A549 (cell line): ENCODE measurements at regions not wholly inside any gene's neighbourhood (a gene's known extent, or its start where the extent isn't known, plus 50 kb on each side); places are given as distances from the start of the nearest gene placed in this dataset.
"Not testable (repeated sequence)": the region's sequence is repeated elsewhere in the genome, so short reads cannot be mapped to it uniquely, and the experiment has no call there.

Experiments used
- KDM1A ChIP-seq: fragments of 200-600 bp; sonication (generic); IDR thresholded peaks from 2 replicates; pipeline ENCODE4 v1.6.1; 2016; ENCODE audit warnings: low read depth, mild to moderate bottlenecking
- POLR2A ChIP-seq: IDR thresholded peaks from 2 replicates; pipeline ENCODE4 v1.6.1; 2012; ENCODE audit warnings: mild to moderate bottlenecking, low read length
- RNF2 ChIP-seq: fragments of 200-600 bp; sonication (generic); IDR thresholded peaks from 2 replicates; pipeline ENCODE4 v1.6.1; 2016; ENCODE audit warnings: low read depth, mild to moderate bottlenecking, antibody characterized with exemption, moderate library complexity, borderline replicate concordance
- TF ChIP-seq, protein P1 (sequence below): fragments of >200 bp; sonication (Bioruptor Twin); formaldehyde crosslinking; IDR thresholded peaks from 3 replicates; pipeline ENCODE4 v1.5.1; 2016

DNA sequence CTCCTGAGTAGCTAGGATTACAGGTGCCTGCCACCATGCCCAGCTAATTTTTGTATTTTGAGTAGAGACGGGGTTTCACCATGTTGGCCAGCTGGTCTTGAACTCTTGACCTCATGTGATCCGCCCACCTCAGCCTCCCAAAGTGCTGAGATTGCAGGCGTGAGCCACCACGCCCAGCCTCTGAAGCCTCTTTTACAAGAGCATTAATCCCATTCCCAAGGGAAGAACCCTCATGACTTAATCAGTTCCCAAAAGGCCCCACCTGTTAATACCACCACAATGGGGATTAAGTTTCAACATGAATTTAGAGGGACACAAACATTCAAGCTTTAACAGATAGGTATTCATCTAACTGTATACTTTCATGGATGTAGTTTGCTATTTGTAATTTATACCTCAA, 65.7 kb upstream of the CHST1 start:
- TF ChIP-seq KDM1A, RNF2, POLR2A: not testable (repeated sequence)
- TF ChIP-seq, protein P1, sequence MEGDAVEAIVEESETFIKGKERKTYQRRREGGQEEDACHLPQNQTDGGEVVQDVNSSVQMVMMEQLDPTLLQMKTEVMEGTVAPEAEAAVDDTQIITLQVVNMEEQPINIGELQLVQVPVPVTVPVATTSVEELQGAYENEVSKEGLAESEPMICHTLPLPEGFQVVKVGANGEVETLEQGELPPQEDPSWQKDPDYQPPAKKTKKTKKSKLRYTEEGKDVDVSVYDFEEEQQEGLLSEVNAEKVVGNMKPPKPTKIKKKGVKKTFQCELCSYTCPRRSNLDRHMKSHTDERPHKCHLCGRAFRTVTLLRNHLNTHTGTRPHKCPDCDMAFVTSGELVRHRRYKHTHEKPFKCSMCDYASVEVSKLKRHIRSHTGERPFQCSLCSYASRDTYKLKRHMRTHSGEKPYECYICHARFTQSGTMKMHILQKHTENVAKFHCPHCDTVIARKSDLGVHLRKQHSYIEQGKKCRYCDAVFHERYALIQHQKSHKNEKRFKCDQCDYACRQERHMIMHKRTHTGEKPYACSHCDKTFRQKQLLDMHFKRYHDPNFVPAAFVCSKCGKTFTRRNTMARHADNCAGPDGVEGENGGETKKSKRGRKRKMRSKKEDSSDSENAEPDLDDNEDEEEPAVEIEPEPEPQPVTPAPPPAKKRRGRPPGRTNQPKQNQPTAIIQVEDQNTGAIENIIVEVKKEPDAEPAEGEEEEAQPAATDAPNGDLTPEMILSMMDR = not testable (repeated sequence)
